K562 (cell line): ENCODE measurements at regions not wholly inside any gene's neighbourhood (a gene's known extent, or its start where the extent isn't known, plus 50 kb on each side); places are given as distances from the start of the nearest gene placed in this dataset.

Experiments used
- BRF2 ChIP-seq: IDR thresholded peaks from 3 replicates; pipeline ENCODE4 v1.6.1; 2011; ENCODE audit warnings: borderline replicate concordance, mild to moderate bottlenecking; ENCODE audit not compliant: insufficient read length, insufficient read depth
- CBX5 ChIP-seq: IDR thresholded peaks from 2 replicates; pipeline ENCODE4 v1.6.1; 2014; ENCODE audit warnings: low read depth, borderline replicate concordance
- CHCHD3 ChIP-seq: fragments of 250-450 bp; sonication (Bioruptor Pico); IDR thresholded peaks from 2 replicates; pipeline ENCODE4 v2.1.2; 2022; ENCODE audit warnings: mild to moderate bottlenecking
- CREB3L1 ChIP-seq: fragments of 450-650 bp; IDR thresholded peaks from 2 replicates; pipeline ENCODE4 v1.6.1; 2014; ENCODE audit warnings: low read depth, mild to moderate bottlenecking, moderate library complexity, borderline replicate concordance
- CTCF ChIP-seq, 3 experiments: IDR thresholded peaks in 2 of 3; conservative IDR thresholded peaks in 1 of 3; 2 replicates each; pipeline ENCODE4 v1.5.1; 2011 to 2012; ENCODE audit warnings: low read length in 3 of 3, mild to moderate bottlenecking in 3 of 3, control low read depth in 2 of 3, improper control_type of control experiment in 1 of 3, inconsistent platforms in 1 of 3, low read depth in 1 of 3, mixed read lengths in 1 of 3, moderate library complexity in 1 of 3; ENCODE audit not compliant: insufficient read depth in 2 of 3
- MBD2 ChIP-seq: sonication (generic); IDR thresholded peaks from 2 replicates; pipeline ENCODE4 v1.6.1; 2016; ENCODE audit warnings: low read depth, borderline replicate concordance
- POLR2A ChIP-seq: fragments of 450-650 bp; conservative IDR thresholded peaks from 2 replicates; pipeline ENCODE4 v1.6.1; 2016
- POLR2AphosphoS5 ChIP-seq: IDR thresholded peaks from 2 replicates; pipeline ENCODE4 v1.6.1; 2011; ENCODE audit warnings: mild to moderate bottlenecking, low read depth, low read length, moderate library complexity; ENCODE audit not compliant: control insufficient read depth, insufficient read depth
- ZFX ChIP-seq: sonication (generic); formaldehyde crosslinking; IDR thresholded peaks from 2 replicates; pipeline ENCODE4 v1.8.0; 2022; ENCODE audit warnings: mild to moderate bottlenecking, missing genetic modification reagents, moderate library complexity
- ZNF232 ChIP-seq: sonication (generic); formaldehyde crosslinking; IDR thresholded peaks from 2 replicates; pipeline ENCODE4 v1.8.0; 2022; ENCODE audit warnings: mild to moderate bottlenecking, missing genetic modification reagents
- ZNF253 ChIP-seq: fragments of 250-450 bp; sonication (Bioruptor Pico); conservative IDR thresholded peaks from 2 replicates; pipeline ENCODE4 v1.6.1; 2021; ENCODE audit warnings: mild to moderate bottlenecking

GRCh38 chr15:29322415-29322814, 52.8 kb upstream of the NSMCE3 start:
- TF ChIP-seq CBX5: no peak
- TF ChIP-seq POLR2A: no peak
- no peak for TF ChIP-seq CTCF (IDR thresholded peaks at IDR 0.05 in 2 of 3, conservative IDR thresholded peaks at IDR 0.05 in 1 of 3; ENCODE audit: insufficient read depth in 2 of 3, low read depth in 1 of 3, low read length in 3 of 3)
- no peak for TF ChIP-seq BRF2
- TF ChIP-seq MBD2: no peak
- no peak for TF ChIP-seq CHCHD3 (CRISPR knock-in tag)
- TF ChIP-seq ZNF232 (CRISPR knock-in tag): no peak
- no peak for TF ChIP-seq ZFX (CRISPR knock-in tag)
- TF ChIP-seq CREB3L1: no peak
- TF ChIP-seq POLR2AphosphoS5: no peak
- no peak for TF ChIP-seq ZNF253 (CRISPR knock-in tag)
